ENCODE measurements at regions not wholly inside any gene's neighbourhood (a gene's known extent, or its start where the extent isn't known, plus 50 kb on each side); places are given as distances from the start of the nearest gene placed in this dataset.

DNA sequence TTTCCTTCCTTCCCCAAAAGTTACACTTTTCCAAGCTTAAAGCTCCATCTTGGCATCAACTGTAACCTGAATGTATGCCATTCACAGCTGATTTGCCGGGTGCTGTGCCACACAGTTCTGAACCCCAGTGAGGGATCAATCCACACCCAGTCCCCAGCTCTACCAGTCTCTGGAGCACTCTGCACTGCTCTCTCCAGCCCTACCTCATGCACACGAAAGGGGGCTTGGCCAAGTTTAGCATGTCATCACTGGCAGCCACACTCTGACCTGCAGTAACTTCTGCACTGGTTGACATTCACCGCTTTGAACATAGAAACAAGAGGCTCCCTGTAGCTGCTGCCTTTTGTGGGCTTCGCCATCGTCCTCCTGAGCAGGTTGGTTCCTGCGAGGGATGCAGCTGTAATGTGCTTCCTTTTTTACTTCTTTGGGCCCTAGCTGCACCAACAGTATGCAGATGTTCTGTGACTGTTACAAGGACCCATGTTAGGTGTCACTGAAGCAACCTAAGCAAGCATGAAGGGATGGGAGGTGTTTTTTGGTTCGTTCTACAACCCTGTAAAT lies 135.4 kb upstream of the SLC44A3 start:
- H3K79me2 ChIP-seq (ENCODE audit: control insufficient read depth, insufficient read depth, low read length, poor library complexity) = no peaks in the 10 kb centered on the region
- no peak overlapping the region for H3K4ac ChIP-seq (ENCODE audit: low read depth, low read length)
- no peak overlapping the region for H3K14ac ChIP-seq (ENCODE audit: low read length)
- no peak overlapping the region for H2BK12ac ChIP-seq (ENCODE audit: low read length)
- H3K4me1 ChIP-seq (ENCODE audit: control insufficient read depth in 1 of 2, insufficient read depth in 2 of 2, low read length in 2 of 2) = no peaks in the 10 kb centered on the region
- no peaks in the 10 kb centered on the region for H3K27me3 ChIP-seq (ENCODE audit: insufficient read depth, low read length)
- H3K18ac ChIP-seq (ENCODE audit: low read length) = no peak overlapping the region
- H3K4me2 ChIP-seq (ENCODE audit: low read length) = no peak overlapping the region
- H3K4me3 ChIP-seq (ENCODE audit: low read depth, low read length) = no peak overlapping the region
- no peak overlapping the region for H4K8ac ChIP-seq (ENCODE audit: low read depth, low read length)
- no peak overlapping the region for H2BK120ac ChIP-seq (ENCODE audit: insufficient read depth, low read length, poor library complexity)
- no peak overlapping the region for H3K23ac ChIP-seq (ENCODE audit: low read length)
- no peak overlapping the region for H2AK5ac ChIP-seq (ENCODE audit: low read length)
- no peak overlapping the region for H4K91ac ChIP-seq (ENCODE audit: low read depth, low read length)
- H3K79me1 ChIP-seq (ENCODE audit: low read length) = no peaks in the 10 kb centered on the region
- no peak for DNase-seq
- H4K12ac ChIP-seq (ENCODE audit: low read depth, low read length) = no peak overlapping the region
- no peak overlapping the region for H2BK5ac ChIP-seq (ENCODE audit: low read depth, low read length, poor library complexity)
- H3K27ac ChIP-seq (ENCODE audit: low read depth, low read length) = no peak overlapping the region
- no peaks in the 10 kb centered on the region for H3K36me3 ChIP-seq (ENCODE audit: control insufficient read depth in 1 of 2, insufficient read depth in 2 of 2, low read length in 2 of 2)
- H3K9ac ChIP-seq (ENCODE audit: low read length) = no peak overlapping the region
- no CpG with 5 or more reads among the region's 7 CpGs for WGBS (ENCODE audit: extremely low coverage, insufficient coverage, insufficient read length)
- peaks cover 1% of the 10 kb centered on the region for H3K9me3 ChIP-seq (ENCODE audit: insufficient read depth, low read depth, low read length)
- H2AFZ ChIP-seq (ENCODE audit: insufficient read depth, low read length, poor library complexity) = no peak overlapping the region

DNA sequence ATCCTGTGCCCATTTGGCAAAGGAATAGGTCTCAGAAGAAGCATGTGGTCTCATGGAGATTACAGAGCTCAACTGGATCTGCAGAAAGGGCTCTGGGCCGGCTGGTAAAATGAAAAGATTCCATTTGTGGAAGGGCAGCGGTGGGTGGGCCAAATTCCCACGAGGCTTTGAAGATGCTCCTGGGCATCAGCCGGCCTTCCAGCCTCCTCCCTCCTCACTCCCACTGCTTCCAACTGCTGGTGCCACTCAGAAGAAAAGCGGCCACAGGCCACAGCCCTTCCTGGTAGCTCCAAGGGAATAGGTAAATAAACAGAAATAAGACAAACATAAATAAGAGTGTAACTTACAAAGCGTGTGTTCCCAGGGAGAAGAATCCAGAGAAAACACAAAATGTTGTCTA lies 136.3 kb upstream of the SLC44A3 start:
- H2BK120ac ChIP-seq (ENCODE audit: insufficient read depth, low read length, poor library complexity) = no peak overlapping the region
- no peaks in the 10 kb centered on the region for H3K36me3 ChIP-seq (ENCODE audit: control insufficient read depth in 1 of 2, insufficient read depth in 2 of 2, low read length in 2 of 2)
- H2BK12ac ChIP-seq (ENCODE audit: low read length) = no peak overlapping the region
- no peaks in the 10 kb centered on the region for H3K79me2 ChIP-seq (ENCODE audit: control insufficient read depth, insufficient read depth, low read length, poor library complexity)
- H2AFZ ChIP-seq (ENCODE audit: insufficient read depth, low read length, poor library complexity) = no peak overlapping the region
- no CpG with 5 or more reads among the region's 6 CpGs for WGBS (ENCODE audit: extremely low coverage, insufficient coverage, insufficient read length)
- H4K8ac ChIP-seq (ENCODE audit: low read depth, low read length) = no peak overlapping the region
- no peak overlapping the region for H2AK5ac ChIP-seq (ENCODE audit: low read length)
- no peak overlapping the region for H4K12ac ChIP-seq (ENCODE audit: low read depth, low read length)
- no peaks in the 10 kb centered on the region for H3K79me1 ChIP-seq (ENCODE audit: low read length)
- no peak overlapping the region for H3K4me2 ChIP-seq (ENCODE audit: low read length)
- no peak overlapping the region for H3K27ac ChIP-seq (ENCODE audit: low read depth, low read length)
- no peak for DNase-seq
- no peak overlapping the region for H4K91ac ChIP-seq (ENCODE audit: low read depth, low read length)
- H3K27me3 ChIP-seq (ENCODE audit: insufficient read depth, low read length) = no peaks in the 10 kb centered on the region
- no peak overlapping the region for H3K4ac ChIP-seq (ENCODE audit: low read depth, low read length)
- H3K18ac ChIP-seq (ENCODE audit: low read length) = no peak overlapping the region
- H2BK5ac ChIP-seq (ENCODE audit: low read depth, low read length, poor library complexity) = no peak overlapping the region
- H3K9me3 ChIP-seq (ENCODE audit: insufficient read depth, low read depth, low read length) = peaks cover 1% of the 10 kb centered on the region
- no peak overlapping the region for H3K14ac ChIP-seq (ENCODE audit: low read length)
- H3K4me1 ChIP-seq (ENCODE audit: control insufficient read depth in 1 of 2, insufficient read depth in 2 of 2, low read length in 2 of 2) = no peaks in the 10 kb centered on the region
- no peak overlapping the region for H3K9ac ChIP-seq (ENCODE audit: low read length)
- H3K4me3 ChIP-seq (ENCODE audit: low read depth, low read length) = no peak overlapping the region
- H3K23ac ChIP-seq (ENCODE audit: low read length) = no peak overlapping the region

DNA sequence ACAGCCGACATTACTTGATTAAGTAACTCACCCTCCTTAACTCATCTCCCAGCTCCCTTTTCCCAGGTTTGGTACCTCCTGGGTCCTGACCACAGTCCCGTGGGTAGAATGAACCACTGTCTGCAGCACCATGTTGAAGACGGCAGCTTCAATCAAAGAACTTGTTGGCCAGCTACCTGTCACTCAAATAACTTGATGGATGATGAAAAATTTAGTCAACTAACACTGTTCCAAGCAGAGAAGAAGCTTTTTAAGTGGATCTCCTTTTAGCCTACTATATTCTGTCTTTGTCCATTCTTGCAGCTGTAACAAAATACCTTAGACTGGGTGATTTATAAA lies 138.4 kb upstream of the F3 start:
- Histone ChIP-seq H3K18ac (ENCODE audit: low read length) (no peak overlapping the region), H3K27ac (ENCODE audit: low read depth, low read length) (no peak overlapping the region), H3K4me1 (ENCODE audit: control insufficient read depth in 1 of 2, insufficient read depth in 2 of 2, low read length in 2 of 2) (no peaks in the 10 kb centered on the region), H3K4me2 (ENCODE audit: low read length) (no peak overlapping the region), H3K9ac (ENCODE audit: low read length) (no peak overlapping the region), H2BK12ac (ENCODE audit: low read length) (no peak overlapping the region), H4K8ac (ENCODE audit: low read depth, low read length) (no peak overlapping the region), H4K91ac (ENCODE audit: low read depth, low read length) (no peak overlapping the region), H3K79me2 (ENCODE audit: control insufficient read depth, insufficient read depth, low read length, poor library complexity) (no peaks in the 10 kb centered on the region), H3K23ac (ENCODE audit: low read length) (no peak overlapping the region), H2BK120ac (ENCODE audit: insufficient read depth, low read length, poor library complexity) (no peak overlapping the region), H3K27me3 (ENCODE audit: insufficient read depth, low read length) (no peaks in the 10 kb centered on the region), H4K12ac (ENCODE audit: low read depth, low read length) (no peak overlapping the region), H3K4ac (ENCODE audit: low read depth, low read length) (no peak overlapping the region), H2AFZ (ENCODE audit: insufficient read depth, low read length, poor library complexity) (no peak overlapping the region), H2AK5ac (ENCODE audit: low read length) (no peak overlapping the region), H3K36me3 (ENCODE audit: control insufficient read depth in 1 of 2, insufficient read depth in 2 of 2, low read length in 2 of 2) (no peaks in the 10 kb centered on the region), H3K9me3 (ENCODE audit: insufficient read depth, low read depth, low read length) (peaks cover 2% of the 10 kb centered on the region), H3K79me1 (ENCODE audit: low read length) (no peaks in the 10 kb centered on the region), H3K14ac (ENCODE audit: low read length) (no peak overlapping the region), H3K4me3 (ENCODE audit: low read depth, low read length) (no peak overlapping the region), H2BK5ac (ENCODE audit: low read depth, low read length, poor library complexity) (no peak overlapping the region)
- no peak for DNase-seq
- WGBS (ENCODE audit: extremely low coverage, insufficient coverage, insufficient read length) = no CpG with 5 or more reads among the region's 3 CpGs

DNA sequence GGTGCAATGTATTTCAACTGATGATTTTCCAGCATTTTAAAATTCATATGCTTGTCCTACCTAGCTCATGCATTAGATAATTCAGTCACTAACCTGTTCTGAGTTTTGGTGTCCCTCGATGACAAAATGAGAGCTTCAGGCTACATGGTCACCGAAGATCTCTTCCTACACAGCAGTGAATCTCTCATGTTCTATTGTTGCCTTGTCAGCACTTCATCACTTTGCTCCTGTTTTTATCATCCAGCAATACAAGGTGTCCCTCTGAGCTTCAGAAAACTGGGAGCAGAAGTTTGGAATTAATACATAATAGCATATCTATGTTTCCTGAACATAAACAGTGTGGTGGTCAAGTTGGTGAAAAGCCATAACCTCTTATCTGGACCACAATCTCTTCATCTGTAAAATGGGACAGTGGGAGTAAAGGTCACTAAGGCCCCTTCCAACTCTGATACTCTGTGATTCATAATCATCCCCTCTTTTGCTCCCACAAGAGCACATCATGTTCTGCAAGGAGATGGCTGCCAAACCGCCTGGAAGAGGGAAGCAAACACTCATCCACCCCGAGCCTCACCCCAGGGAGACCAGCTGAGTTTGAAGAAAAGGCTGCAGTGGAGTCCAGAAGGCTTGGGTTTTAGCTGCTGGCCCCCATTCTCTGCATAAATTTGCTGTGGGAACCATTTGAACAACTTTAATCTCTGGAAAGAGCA lies 137.9 kb upstream of the F3 start:
- WGBS (ENCODE audit: extremely low coverage, insufficient coverage, insufficient read length) = no CpG with 5 or more reads among the region's 4 CpGs
- H3K4me1 ChIP-seq (ENCODE audit: control insufficient read depth in 1 of 2, insufficient read depth in 2 of 2, low read length in 2 of 2) = no peaks in the 10 kb centered on the region

More for the DNA sequence above, 137.9 kb upstream of the F3 start:
- no peak overlapping the region for H2AFZ ChIP-seq (ENCODE audit: insufficient read depth, low read length, poor library complexity)
- H3K79me1 ChIP-seq (ENCODE audit: low read length) = no peaks in the 10 kb centered on the region
- H2BK120ac ChIP-seq (ENCODE audit: insufficient read depth, low read length, poor library complexity) = no peak overlapping the region
- H3K4ac ChIP-seq (ENCODE audit: low read depth, low read length) = no peak overlapping the region
- H3K4me3 ChIP-seq (ENCODE audit: low read depth, low read length) = no peak overlapping the region
- no peak overlapping the region for H2BK12ac ChIP-seq (ENCODE audit: low read length)
- H2BK5ac ChIP-seq (ENCODE audit: low read depth, low read length, poor library complexity) = no peak overlapping the region
- H3K79me2 ChIP-seq (ENCODE audit: control insufficient read depth, insufficient read depth, low read length, poor library complexity) = no peaks in the 10 kb centered on the region
- H2AK5ac ChIP-seq (ENCODE audit: low read length) = no peak overlapping the region
- H3K4me2 ChIP-seq (ENCODE audit: low read length) = no peak overlapping the region
- H3K9ac ChIP-seq (ENCODE audit: low read length) = no peak overlapping the region
- H3K36me3 ChIP-seq (ENCODE audit: control insufficient read depth in 1 of 2, insufficient read depth in 2 of 2, low read length in 2 of 2) = no peaks in the 10 kb centered on the region
- H3K27me3 ChIP-seq (ENCODE audit: insufficient read depth, low read length) = no peaks in the 10 kb centered on the region
- DNase-seq = no peak
- H3K18ac ChIP-seq (ENCODE audit: low read length) = no peak overlapping the region
- no peak overlapping the region for H4K12ac ChIP-seq (ENCODE audit: low read depth, low read length)
- peaks cover 2% of the 10 kb centered on the region for H3K9me3 ChIP-seq (ENCODE audit: insufficient read depth, low read depth, low read length)
- H4K8ac ChIP-seq (ENCODE audit: low read depth, low read length) = no peak overlapping the region
- no peak overlapping the region for H3K14ac ChIP-seq (ENCODE audit: low read length)
- H4K91ac ChIP-seq (ENCODE audit: low read depth, low read length) = no peak overlapping the region
- no peak overlapping the region for H3K23ac ChIP-seq (ENCODE audit: low read length)
- H3K27ac ChIP-seq (ENCODE audit: low read depth, low read length) = no peak overlapping the region
